Retina (tissue), 1 donor: ENCODE measurements at regions not wholly inside any gene's neighbourhood (a gene's known extent, or its start where the extent isn't known, plus 50 kb on each side); places are given as distances from the start of the nearest gene placed in this dataset.

ENCODE experiments used
- DNase-seq: peaks from one replicate; pipeline ENCODE4 v3.0.0-alpha.2; 2016

DNA sequence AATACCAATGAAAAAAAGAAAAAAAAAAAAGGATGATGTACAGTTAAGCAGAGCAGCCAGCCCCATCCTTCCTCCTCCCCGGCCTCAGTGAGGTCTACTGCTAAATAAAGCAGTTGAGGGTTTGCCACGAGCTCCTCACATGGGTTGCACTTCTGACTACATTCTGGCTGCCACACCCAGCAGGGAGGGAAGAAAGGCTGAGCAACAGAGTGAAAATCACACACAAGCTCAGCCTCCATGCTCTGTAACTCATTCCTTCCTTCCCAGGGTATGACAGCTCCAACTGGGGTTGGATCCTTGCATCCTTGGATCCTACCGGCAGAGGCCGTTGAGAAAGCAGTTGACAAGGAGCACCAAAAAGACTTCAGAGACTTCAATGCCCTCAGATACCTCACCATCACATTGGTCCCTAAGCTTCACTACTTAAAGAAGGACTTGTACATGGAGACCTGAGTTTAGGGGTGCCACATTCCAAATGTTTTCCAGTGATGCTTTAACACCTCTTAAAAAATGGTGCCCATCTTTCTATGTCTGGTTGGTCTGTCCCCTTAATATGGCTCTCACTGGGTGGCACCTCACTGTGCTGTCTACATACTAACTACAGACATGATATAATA is 52.9 kb upstream of the PIK3CG start:
- no peak for DNase-seq

DNA sequence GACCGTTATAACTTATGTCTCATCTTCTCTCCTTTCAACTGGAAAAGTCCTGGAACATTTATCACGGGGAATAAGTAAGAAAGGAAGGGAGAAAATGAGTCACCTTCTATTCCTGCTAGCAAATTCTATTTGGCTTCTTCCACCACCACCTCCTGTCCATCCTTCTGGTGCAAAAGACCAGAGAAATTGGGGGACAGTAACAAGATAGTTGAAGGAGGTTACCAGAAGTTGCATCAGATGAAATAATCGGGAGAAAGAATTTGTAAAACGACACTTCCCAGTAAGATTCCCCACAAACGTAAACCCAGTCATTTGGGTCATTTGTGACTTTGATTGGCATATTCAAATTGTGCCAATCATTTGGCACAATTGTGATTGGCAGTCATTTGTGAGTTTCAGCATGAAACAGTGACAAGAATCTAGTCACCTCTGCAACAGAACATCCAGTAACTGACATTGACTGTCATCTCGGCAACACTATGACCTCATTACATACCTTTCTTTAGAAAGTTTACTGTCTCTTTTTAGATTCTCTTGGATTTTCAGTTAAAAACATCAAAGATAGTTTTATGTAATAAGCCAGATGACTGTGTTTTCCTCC is 51.3 kb upstream of the PIK3CG start:
- no peak for DNase-seq

DNA sequence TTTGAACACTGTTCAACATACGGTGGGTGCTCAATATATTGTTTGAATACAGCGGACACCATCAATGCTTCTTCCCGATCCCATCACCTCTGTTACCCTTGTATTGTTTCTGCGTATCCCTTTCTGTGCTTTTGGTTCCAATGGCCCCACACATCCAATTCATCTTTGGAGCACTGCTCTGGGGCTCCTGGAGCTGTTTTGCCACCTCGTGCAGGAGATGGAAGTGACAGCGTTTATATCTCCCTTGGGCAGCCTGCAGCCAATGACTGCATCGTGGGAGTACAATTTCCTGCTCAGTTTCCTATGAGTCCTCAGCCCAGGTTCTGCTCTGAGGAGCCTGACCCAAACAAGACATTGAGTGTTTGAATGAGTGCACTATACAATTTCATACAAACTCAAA is 50.2 kb upstream of the PIK3CG start:
- no peak for DNase-seq
